Stimulated activated CD4-positive, alpha-beta T cell treated with anti-CD3 and anti-CD28 coated beads, Interleukin-1b, Interleukin-23, amount 100 ng/mL, for 24 hours (primary cell): ENCODE measurements at regions not wholly inside any gene's neighbourhood (a gene's known extent, or its start where the extent isn't known, plus 50 kb on each side); places are given as distances from the start of the nearest gene placed in this dataset.
"Not testable (repeated sequence)": the region's sequence is repeated elsewhere in the genome, so short reads cannot be mapped to it uniquely, and the experiment has no call there.

Experiments
- DNase-seq, 4 experiments: peaks; one replicate each; pipeline ENCODE4 v3.0.0-alpha.2; 2020; ENCODE audit warnings: low read depth in 4 of 4, low spot score in 1 of 4

- DNase-seq: no peak
Measured at GRCh38 chr7:116340943-116341907, 130.9 kb downstream of the TES start.

DNA sequence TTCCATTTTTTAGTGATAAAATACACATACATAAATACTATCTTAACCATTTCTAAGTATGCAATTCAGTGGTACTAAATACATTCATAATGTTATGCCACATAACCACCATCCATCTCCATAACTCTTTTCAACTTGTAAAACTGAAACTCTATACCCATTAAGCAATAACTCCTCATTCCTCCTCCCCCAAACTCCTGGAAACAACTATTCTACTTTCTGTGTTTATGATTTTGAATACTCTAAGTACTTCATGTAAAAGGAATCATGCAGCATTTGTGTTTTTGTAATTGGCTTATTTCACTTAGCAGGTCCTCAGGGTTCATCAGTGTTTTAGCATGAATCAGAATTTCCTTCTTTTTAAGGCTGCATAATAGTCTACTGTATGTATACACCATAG is 131.8 kb downstream of the TES start:
- no peak for DNase-seq

DNA sequence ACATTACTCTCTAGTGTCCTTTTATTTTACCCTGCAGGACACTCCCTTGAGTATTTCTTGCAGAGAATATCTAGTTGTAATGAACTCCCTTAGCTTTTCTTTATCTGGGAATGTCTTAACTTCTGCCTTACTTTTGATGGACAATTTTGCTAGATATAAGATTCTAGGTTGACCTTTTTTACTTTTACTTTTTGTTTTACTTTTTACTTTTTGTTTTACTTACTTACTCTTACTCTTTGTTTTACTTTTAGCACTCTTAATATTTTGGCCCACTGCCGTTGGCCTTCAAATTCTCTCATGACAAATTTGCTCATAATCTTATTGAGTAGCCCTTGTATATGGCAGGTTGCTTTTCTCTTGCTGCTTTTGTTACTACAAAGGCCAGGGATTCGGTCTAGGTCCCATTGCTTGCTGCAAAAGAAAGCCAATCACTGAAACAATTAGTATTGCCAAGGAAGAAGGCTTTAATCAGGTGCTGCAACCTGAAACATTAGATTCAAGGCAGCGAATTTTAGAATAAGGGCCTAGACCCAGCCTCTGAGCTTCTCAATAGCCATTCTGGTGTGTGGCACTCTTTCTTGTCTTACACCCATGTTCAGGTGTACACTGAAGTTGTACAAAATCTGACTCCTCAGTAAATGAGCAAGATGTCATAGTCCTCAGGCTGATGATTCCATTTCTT is 137.0 kb downstream of the TES start:
- DNase-seq: no peak

- DNase-seq: no peak
Measured at GRCh38 chr7:116348346-116348745, 138.0 kb downstream of the TES start.

DNA sequence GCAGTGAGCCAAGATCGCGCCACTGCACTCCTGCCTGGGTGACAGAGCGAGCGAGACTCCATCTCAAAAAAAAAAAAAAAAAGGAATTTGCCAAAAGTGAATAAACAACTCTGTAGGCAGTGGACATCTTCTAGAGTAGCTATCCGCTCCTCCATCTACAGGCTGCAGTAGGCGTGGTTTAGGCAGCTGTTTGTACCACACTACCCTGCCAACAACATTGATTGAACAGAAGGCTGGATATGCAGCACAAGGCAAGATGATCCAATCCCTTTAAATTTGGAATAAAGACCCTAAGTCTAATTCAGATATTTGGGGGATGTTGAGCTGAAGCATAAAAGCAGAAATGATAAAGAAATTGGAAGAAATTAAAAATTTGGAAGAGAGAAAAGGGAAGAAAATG is 141.6 kb downstream of the TES start:
- no peak for DNase-seq

- DNase-seq: no peak
Measured at GRCh38 chr7:116353647-116354046, 143.3 kb downstream of the TES start.

DNA sequence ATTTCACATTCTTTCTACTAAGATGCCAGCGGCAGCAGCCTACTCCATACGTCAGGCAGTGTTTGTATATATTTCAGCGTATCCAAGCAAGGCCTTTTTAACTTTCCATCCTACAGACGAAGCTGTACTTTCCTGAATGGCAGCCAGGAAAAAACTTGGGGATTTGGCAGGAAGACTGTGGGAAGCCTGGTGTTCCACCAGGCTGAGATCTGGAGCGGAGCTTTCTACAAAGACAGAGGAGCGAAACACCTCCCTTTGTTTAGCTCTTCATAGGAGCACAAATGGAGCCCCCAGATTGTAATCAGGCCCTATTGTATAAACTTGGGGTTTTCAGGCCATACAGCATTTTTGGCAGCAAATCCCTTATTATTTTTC is 143.8 kb downstream of the TES start:
- no peak for DNase-seq

GRCh38 chr7:116354546-116355423 is 144.4 kb downstream of the TES start:
- no peak for DNase-seq

DNA sequence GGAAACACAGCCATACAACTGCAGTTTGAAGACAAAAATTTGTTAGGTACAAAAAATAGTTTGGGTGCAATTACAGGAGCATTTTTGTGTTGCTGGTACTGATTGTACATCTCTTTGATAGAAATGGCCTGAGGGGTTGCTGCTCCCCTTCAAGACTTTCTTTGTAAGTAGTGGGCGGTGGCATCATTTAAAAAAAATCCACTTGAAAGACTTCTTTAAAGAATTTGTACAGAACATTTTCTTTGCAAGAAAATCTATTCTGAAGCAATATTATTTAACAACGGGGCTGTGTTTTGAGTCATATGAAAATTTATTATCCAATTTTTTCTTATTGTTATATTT is 144.1 kb upstream of the CAV2 start:
- DNase-seq: no peak

DNA sequence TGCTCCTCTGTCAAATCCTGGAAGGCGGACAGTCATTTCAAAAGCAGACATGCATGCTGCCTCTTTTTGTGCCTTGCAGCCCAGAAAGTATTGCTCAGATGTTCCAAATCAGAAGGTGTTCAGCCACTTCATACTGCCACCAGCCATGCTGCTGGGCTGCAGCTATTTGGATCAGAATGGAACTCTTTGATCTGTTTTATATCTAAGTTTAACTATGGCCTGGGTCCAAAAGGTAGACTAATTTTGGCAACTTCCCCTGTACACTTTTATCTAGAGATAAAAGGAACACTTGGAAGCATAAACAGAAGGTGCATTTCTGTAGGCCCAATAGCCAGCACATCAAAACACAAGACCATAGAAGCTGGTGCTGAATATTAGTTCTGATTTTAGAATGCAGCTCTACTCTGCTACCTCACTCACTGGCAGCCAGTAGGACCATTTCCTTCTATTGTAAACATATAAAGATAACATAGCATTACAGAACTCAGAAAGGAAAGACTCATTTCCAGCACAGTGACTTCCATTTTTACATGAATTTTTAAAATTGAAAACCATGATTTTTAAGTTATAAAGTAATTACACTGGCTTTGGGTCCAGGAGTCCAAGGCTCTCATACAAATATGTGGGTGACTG is 143.1 kb upstream of the CAV2 start:
- DNase-seq: no peak

DNA sequence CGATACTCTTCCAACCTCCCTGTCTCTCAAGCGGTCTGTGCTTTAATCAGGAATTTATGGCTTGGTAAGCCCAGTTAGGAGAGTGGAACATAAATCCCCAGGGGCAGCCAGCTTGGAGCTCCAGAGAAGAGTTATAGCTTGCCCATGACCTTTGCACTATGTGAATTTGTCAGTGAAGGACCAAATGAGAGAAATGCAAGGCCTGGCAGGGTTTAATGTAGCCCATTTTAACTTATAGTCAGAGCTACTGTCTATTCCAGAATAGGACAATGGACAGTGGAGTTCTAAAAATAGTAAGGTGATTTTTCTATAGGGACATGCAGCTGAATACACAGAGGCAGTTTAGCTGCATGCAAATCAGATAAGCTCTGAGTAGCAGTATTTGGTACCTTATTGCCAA is 142.6 kb upstream of the CAV2 start:
- DNase-seq: no peak

GRCh38 chr7:116357781-116358670 is 141.5 kb upstream of the CAV2 start:
- DNase-seq: no peak

GRCh38 chr7:116361767-116362166 is 137.8 kb upstream of the CAV2 start:
- no peak for DNase-seq

GRCh38 chr7:116363637-116364432 is 135.7 kb upstream of the CAV2 start:
- DNase-seq: no peak

DNA sequence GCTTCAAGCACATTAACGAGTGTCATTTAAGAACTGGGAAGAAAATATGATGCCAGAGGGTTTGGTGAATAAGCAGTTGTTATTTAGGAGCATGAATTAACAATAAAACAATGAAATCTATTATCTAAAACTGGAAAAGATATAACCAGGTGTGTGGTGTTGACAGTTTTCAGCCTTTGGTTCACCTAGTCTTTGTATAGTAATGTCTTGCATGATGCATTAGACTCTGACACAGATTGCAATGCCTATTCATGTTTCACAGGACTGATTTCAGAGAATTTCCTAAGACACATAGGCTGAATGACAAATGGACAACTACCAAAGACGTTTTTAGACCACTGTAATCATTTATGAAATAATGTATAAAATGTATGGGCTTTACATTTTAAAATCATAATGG is 135.1 kb upstream of the CAV2 start:
- DNase-seq: no peak

GRCh38 chr7:116365797-116366196 is 133.7 kb upstream of the CAV2 start:
- DNase-seq: no peak

DNA sequence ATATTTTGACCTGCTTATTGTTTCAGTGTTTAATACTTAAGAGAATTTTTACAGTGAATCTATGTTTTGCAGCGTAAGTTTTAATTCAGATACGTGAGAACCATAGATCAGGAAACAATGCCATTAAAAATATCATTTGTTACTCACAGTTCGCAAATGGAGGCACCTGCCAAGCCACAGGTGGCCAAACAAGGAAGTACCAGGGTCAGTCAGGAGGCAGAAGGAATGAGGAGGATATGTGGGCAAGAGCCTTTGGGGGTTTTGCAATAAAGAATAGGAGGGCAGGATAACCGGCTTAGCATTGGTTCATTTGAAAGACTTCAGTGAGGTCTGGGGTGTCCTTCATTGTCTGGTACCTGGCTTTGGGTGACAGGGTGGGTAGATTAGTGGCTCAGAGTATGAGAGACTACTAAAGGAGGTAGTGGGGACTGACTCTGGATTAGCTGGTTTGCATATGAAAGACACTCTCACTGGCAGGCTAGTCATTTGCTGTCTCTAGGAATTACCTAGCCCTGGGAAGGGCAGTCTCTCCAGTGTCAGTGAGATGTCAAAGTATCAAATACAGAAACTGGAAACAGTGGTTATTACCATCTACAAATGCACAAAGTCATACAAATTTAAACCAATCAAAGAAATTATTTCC is 132.2 kb upstream of the CAV2 start:
- DNase-seq: no peak

GRCh38 chr7:116368965-116369364 is 130.6 kb upstream of the CAV2 start:
- no peak for DNase-seq

DNA sequence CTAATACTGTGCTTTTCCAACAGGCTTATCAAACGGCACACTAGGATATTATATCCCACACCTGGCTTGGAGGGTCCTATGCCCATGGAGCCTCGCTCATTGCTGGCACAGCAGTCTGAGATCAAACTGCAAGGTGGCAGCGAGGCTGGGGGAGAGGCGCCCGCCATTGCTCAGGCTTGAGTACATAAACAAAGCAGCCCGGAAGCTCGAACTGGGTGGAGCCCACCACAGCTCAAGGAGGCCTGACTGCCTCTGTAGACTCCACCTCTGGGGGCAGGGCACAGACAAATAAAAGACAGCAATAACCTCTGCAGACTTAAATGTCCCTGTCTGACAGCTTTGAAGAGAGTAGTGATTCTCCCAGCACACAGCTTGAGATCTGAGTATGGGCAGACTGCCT is 128.0 kb upstream of the CAV2 start:
- DNase-seq: not testable (repeated sequence)
